GM10248 (cell line): ENCODE measurements at regions not wholly inside any gene's neighbourhood (a gene's known extent, or its start where the extent isn't known, plus 50 kb on each side); places are given as distances from the start of the nearest gene placed in this dataset.

Experiments used
- CTCF ChIA-PET: fragments of 300-600 bp; sonication (Branson Sonifier 250); formaldehyde crosslinking; extraction: SDS; loops from one replicate; lab custom pipeline; 2021; ENCODE audit warnings: antibody characterized with exemption; lab: Yijun Ruan, JAX
- POLR2A ChIA-PET: fragments of 350-650 bp; sonication (Branson Sonifier 250); formaldehyde crosslinking; extraction: SDS; loops from one replicate; lab custom pipeline; 2020; ENCODE audit warnings: antibody characterized with exemption; lab: Yijun Ruan, JAX
- DNase-seq: peaks from one replicate; pipeline ENCODE4 v3.0.0; 2012; ENCODE audit errors: extremely low spot score
- TF ChIP-seq, protein P1 (sequence below): IDR thresholded peaks from 2 replicates; pipeline ENCODE4 v1.5.1; 2012; ENCODE audit warnings: mild to moderate bottlenecking, low read depth; ENCODE audit errors: extremely low read depth, missing control alignments, control extremely low read depth

DNA sequence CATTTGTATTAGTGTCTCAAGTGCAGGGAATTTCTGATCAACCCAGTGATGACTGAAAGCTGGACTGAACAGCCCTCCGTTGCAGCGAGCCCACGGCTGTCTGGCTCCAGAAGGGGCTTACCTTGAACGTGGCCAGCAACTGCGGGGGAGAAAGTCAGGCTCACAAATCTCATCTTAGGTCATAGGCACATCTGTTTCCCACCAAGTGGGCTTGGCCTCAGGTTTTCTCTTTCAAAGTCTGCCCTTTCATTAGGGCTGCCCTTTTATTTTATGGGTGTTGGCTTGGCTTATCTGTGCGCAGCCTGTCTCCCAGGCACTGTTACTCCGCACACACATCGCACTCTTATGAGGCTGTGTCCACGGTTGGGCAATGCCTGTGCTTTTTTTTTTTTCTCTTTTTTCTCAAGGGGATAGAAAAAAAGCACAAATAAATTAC lies 178.0 kb downstream of the JCAD start:
- ChIA-PET CTCF (no interaction called here), POLR2A (no interaction called here)
- TF ChIP-seq, protein P1, sequence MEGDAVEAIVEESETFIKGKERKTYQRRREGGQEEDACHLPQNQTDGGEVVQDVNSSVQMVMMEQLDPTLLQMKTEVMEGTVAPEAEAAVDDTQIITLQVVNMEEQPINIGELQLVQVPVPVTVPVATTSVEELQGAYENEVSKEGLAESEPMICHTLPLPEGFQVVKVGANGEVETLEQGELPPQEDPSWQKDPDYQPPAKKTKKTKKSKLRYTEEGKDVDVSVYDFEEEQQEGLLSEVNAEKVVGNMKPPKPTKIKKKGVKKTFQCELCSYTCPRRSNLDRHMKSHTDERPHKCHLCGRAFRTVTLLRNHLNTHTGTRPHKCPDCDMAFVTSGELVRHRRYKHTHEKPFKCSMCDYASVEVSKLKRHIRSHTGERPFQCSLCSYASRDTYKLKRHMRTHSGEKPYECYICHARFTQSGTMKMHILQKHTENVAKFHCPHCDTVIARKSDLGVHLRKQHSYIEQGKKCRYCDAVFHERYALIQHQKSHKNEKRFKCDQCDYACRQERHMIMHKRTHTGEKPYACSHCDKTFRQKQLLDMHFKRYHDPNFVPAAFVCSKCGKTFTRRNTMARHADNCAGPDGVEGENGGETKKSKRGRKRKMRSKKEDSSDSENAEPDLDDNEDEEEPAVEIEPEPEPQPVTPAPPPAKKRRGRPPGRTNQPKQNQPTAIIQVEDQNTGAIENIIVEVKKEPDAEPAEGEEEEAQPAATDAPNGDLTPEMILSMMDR = no peak
- DNase-seq = no peak

DNA sequence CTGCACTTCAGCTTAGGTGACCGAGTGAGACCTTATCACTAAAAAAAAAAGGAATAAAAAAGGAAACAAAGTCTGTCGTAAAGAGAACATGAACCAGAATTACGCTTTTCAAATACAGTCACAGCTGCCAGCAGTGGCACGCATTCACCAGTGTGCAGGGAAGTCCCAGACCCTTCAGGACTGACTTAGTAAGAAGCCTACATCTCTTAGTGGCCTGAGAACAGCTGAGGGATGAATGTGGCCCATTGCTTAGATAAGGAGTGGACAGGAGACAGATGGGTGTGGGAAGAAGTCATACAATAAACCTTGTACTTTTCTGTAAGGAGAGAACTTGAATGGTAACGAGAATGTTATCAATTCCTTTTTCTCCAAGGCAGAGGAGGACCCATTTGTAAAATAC lies 178.5 kb downstream of the JCAD start:
- POLR2A ChIA-PET = no interaction called here
- CTCF ChIA-PET = no interaction called here

GRCh38 chr10:29879862-29880261 lies 179.5 kb downstream of the JCAD start:
- DNase-seq = no peak
- ChIA-PET POLR2A (no interaction called here), CTCF (no interaction called here)
- TF ChIP-seq, protein P1 = no peak

More for the DNA sequence above, 178.5 kb downstream of the JCAD start:
- TF ChIP-seq, protein P1 = no peak
- no peak for DNase-seq

DNA sequence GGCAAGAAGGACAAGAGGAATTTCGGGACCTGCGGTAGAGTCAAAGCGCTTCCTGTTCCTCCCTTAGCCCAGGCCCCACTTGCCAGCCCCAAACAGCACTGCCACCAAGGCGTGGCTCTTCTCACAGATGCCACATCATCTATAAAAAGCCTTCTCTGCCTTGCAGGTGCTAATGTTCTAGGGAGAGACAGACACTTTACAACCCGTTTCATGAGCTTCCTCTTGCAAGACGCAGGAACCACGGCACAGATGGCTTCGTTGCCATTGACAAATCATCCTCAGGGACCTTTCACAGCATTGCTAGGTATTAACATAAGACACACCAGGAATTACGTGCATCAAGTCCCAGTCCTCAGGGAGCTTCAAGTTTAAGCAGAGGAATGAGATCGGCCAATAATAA lies 180.9 kb downstream of the JCAD start:
- no peak for DNase-seq
- ChIA-PET CTCF (no interaction called here), POLR2A (no interaction called here)
- TF ChIP-seq, protein P1 = no peak

DNA sequence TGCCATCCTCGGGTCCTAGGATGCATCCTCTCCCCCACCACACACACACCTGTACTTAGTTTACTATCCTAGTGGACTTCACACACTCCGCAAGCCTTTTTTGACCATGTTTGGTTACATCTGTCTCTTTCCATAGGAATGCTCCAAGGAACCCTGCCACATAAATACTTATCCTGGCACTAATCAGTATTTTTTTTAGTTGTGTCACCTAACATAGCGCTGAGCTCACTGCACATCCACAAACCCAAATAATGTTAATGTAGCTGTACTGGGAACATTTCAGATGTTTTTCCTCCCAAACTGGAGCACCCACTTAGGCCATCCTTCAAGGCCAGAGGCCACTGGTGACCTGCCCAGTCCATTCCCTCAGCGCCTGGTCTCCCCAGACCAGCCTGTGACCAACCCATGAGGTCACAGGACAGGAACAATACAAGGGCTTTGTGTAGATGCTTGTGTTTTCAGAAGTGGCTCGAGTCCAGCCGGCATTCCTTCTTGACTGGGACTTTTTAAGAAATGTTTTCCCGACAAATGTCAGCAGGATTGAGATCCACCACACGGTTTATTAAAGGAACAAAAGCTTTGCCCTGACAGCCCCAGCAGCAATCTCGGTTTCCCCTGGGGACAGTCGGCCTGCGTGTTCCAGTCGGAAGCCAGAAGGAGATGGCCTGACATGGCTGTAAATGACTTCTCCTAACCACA lies 181.4 kb downstream of the JCAD start:
- no peak for DNase-seq
- TF ChIP-seq, protein P1 = no peak
- CTCF ChIA-PET = no interaction called here
- POLR2A ChIA-PET = no interaction called here

DNA sequence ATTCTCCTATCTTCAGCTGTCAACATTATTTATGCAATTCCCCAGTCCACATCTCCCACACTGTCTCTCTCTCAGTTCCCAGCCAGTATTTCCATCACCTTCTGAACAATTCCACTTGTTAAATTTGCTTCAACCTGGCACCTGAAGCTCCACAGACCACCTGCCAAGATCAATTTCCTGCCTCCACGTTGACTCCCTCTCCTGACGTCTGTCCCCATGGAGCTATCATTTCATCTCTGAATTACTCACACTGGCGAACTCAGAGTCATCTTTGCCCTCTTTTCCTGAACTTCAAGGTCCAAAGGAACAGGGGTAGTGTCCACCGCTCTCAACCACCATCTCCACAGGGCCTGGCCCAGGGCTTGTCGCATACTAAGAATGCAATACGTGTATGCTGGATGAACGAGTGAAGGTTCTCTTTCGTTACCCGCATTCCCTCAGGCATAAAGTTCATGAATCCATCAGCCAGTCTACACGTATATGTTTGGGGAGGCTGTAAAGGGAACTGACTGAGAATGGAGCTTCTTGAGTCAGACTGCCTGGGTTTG lies 183.3 kb downstream of the JCAD start:
- DNase-seq = no peak
- TF ChIP-seq, protein P1 = no peak
- ChIA-PET CTCF (interaction anchor here (1.4 kb wide), 1 partner anchor 14 kb away, joined by 4 read pairs; no protein-coding TSS in a partner anchor), POLR2A (no interaction called here)
